ENCODE measurements at regions not wholly inside any gene's neighbourhood (a gene's known extent, or its start where the extent isn't known, plus 50 kb on each side); places are given as distances from the start of the nearest gene placed in this dataset.

DNA sequence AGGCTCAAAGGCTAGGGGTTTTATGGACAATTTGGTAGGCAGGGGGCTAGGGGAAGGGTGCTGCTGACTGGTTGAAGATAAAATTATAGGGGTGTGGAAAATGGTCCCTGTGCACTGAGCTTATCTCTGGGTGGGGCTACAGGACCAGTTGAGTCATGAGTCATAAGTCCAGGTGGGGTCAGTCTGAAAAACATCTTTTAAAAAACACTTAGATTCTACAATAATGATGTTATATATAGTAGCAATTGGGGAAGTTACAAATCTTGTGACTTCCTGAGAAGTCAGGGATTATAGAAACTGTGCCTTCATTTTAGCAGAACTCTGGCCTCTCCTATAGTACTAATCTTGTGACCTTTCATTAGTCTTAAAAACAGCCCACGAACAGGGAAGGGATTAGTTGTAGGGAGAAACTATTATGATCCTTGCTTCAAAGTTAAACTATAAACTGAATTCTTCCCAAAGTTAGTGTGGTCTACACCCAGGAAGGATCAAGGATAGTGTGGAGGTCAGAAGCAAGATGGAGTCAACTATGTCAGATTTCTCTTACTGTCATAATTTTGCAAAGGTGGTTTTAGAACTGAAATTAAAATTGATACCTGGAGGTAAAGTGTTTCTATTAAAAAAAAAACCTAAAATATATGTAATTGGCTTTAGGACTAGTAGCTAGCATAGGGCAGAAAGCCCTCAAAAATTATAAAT, 130.1 kb downstream of the P2RY1 start:
- 39% methylated on average over 1 of the region's 1 CpG for WGBS (ENCODE audit: insufficient coverage, insufficient replicate concordance, low lambda C conversion rate, missing lambda C conversion rate)
- Histone ChIP-seq H3K9ac (ENCODE audit: control insufficient read depth, insufficient read depth, low read length) (no peak overlapping the region), H4K20me1 (ENCODE audit: control insufficient read depth, insufficient read depth) (no peaks in the 10 kb centered on the region), H3K79me2 (ENCODE audit: control insufficient read depth, insufficient read depth, low read length) (no peaks in the 10 kb centered on the region), H3K9me3 (replicated peaks; ENCODE audit: control insufficient read depth, insufficient read depth, low read length) (no peaks in the 10 kb centered on the region), H2AFZ (ENCODE audit: control insufficient read depth, low read depth, low read length) (no peak overlapping the region), H3K36me3 (ENCODE audit: control insufficient read depth in 2 of 2, insufficient read depth in 2 of 2, low read length in 1 of 2) (no peaks in the 10 kb centered on the region), H3K27me3 (replicated peaks in 1 of 2; ENCODE audit: control insufficient read depth in 2 of 2, insufficient read depth in 2 of 2, low read length in 1 of 2) (no peaks in the 10 kb centered on the region), H3K4me2 (ENCODE audit: control insufficient read depth, insufficient read depth) (no peak overlapping the region), H3K4me3 (no peak overlapping the region), H3K4me1 (ENCODE audit: control insufficient read depth, insufficient read depth, low read length) (no peaks in the 10 kb centered on the region), H3K27ac (ENCODE audit: control insufficient read depth, insufficient read depth) (no peak overlapping the region)
- POLR2A ChIA-PET = no interaction called here
- RAD21 ChIA-PET (ENCODE audit: unreplicated experiment) = no interaction called here
- SMC1A ChIA-PET (ENCODE audit: uncharacterized antibody, unreplicated experiment) = no interaction called here
- no peak for TF ChIP-seq PAX5 (IDR thresholded peaks at IDR 0.05; ENCODE audit: borderline replicate concordance, low read depth, low read length)
- TF ChIP-seq, protein P1, sequence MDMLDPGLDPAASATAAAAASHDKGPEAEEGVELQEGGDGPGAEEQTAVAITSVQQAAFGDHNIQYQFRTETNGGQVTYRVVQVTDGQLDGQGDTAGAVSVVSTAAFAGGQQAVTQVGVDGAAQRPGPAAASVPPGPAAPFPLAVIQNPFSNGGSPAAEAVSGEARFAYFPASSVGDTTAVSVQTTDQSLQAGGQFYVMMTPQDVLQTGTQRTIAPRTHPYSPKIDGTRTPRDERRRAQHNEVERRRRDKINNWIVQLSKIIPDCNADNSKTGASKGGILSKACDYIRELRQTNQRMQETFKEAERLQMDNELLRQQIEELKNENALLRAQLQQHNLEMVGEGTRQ (IDR thresholded peaks at IDR 0.05; ENCODE audit: borderline replicate concordance, low read depth, low read length) = no peak
- no peak for ATAC-seq
- CTCF ChIA-PET = no interaction called here
- no peak for DNase-seq (ENCODE audit: low read depth, low spot score)
- intact Hi-C loops (cut with micrococcal nuclease; ENCODE audit: unreplicated experiment) (loop anchor here (10.0 kb wide), 1 partner anchor 270 kb away; no protein-coding TSS in a partner anchor), in situ Hi-C loops (cut with MboI) (no loop called here)
- no peak for FAIRE-seq
- no TSS peak for BruUV-seq (replicated peaks)

DNA sequence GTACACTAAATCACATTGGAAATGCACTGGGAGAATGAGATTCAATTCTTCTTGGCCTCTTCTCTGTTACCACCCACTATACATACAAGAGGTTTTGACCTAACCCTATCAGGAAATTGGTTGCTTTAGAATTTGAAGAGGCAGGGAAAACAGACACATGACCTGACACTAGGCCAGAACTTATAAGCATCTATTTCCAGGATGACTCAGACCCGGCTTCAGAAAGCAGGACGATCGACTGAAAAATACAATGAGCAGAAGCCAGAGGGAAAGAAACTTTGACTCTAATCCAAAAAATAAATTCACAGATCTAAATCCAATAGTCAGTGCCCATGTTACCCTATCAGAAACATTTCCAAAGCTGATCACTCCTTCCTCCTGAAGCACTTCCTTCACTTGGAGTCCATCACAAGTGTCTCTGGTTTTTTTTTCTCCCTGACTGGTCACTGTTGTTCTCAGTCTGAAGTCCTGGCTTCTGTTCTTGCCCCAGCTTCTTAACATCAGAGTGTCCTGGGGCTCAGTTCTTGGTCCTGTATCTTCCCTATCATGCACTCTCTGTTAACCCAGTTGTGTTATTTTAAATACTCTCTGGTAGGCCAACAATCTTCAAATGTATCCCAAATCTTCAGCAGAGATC, 133.6 kb downstream of the P2RY1 start:
- no peak overlapping the region for H3K4me2 ChIP-seq (ENCODE audit: control insufficient read depth, insufficient read depth)
- ATAC-seq (no peak), FAIRE-seq (no peak), DNase-seq (ENCODE audit: low read depth, low spot score) (no peak)
- H3K9ac ChIP-seq (ENCODE audit: control insufficient read depth, insufficient read depth, low read length) = no peak overlapping the region
- 96% methylated on average over 3 of the region's 3 CpGs for WGBS (ENCODE audit: insufficient coverage, insufficient replicate concordance, low lambda C conversion rate, missing lambda C conversion rate)
- H3K4me3 ChIP-seq = no peak overlapping the region
- intact Hi-C loops (cut with micrococcal nuclease; ENCODE audit: unreplicated experiment) = loop anchor here (10.0 kb wide), 1 partner anchor 274 kb away; no protein-coding TSS in a partner anchor
- no peak overlapping the region for H3K27ac ChIP-seq (ENCODE audit: control insufficient read depth, insufficient read depth)
- H3K36me3 ChIP-seq (ENCODE audit: control insufficient read depth in 2 of 2, insufficient read depth in 2 of 2, low read length in 1 of 2) = no peaks in the 10 kb centered on the region
- ChIA-PET POLR2A (no interaction called here), CTCF (no interaction called here), SMC1A (ENCODE audit: uncharacterized antibody, unreplicated experiment) (no interaction called here), RAD21 (ENCODE audit: unreplicated experiment) (no interaction called here)
- H4K20me1 ChIP-seq (ENCODE audit: control insufficient read depth, insufficient read depth) = no peaks in the 10 kb centered on the region
- H3K79me2 ChIP-seq (ENCODE audit: control insufficient read depth, insufficient read depth, low read length) = no peaks in the 10 kb centered on the region
- no peak overlapping the region for H2AFZ ChIP-seq (ENCODE audit: control insufficient read depth, low read depth, low read length)
- no peaks in the 10 kb centered on the region for H3K27me3 ChIP-seq (replicated peaks in 1 of 2; ENCODE audit: control insufficient read depth in 2 of 2, insufficient read depth in 2 of 2, low read length in 1 of 2)
- no peaks in the 10 kb centered on the region for H3K4me1 ChIP-seq (ENCODE audit: control insufficient read depth, insufficient read depth, low read length)
- in situ Hi-C loops (cut with MboI) = no loop called here
- TF ChIP-seq TAF1 (IDR thresholded peaks at IDR 0.05; ENCODE audit: borderline replicate concordance, low read depth, low read length) = no peak
- TF ChIP-seq, protein P2, sequence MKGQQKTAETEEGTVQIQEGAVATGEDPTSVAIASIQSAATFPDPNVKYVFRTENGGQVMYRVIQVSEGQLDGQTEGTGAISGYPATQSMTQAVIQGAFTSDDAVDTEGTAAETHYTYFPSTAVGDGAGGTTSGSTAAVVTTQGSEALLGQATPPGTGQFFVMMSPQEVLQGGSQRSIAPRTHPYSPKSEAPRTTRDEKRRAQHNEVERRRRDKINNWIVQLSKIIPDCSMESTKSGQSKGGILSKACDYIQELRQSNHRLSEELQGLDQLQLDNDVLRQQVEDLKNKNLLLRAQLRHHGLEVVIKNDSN (IDR thresholded peaks at IDR 0.05; ENCODE audit: borderline replicate concordance, extremely low read length, insufficient read depth, low read depth, low read length) = no peak
- no peaks in the 10 kb centered on the region for H3K9me3 ChIP-seq (replicated peaks; ENCODE audit: control insufficient read depth, insufficient read depth, low read length)
- BruUV-seq (replicated peaks) = no TSS peak

All from GM12878 (cell line).